Gastrocnemius medialis (tissue), 4 donors: ENCODE measurements at regions not wholly inside any gene's neighbourhood (a gene's known extent, or its start where the extent isn't known, plus 50 kb on each side); places are given as distances from the start of the nearest gene placed in this dataset.

Source experiments
- ATAC-seq, 2 donors: fragments of 150-250 bp; one replicate each; pipeline ENCODE4 v1.9.1; 2016
- DNase-seq, 2 donors: peaks; one replicate each; pipeline ENCODE4 v3.0.0-alpha.2; 2019
- H3K27ac ChIP-seq, 4 donors: fragments of 200-600 bp; sonication (generic); 1 replicate in 1 of 4; 2 replicates in 3 of 4; pipeline ENCODE4 v1.5.1; 2016 to 2018; ENCODE audit warnings: mild to moderate bottlenecking in 2 of 4, moderate library complexity in 1 of 4
- H3K27me3 ChIP-seq, 3 donors: fragments of 200-600 bp; sonication (generic) in 2 of 3; 1 replicate in 1 of 3; 2 replicates in 2 of 3; pipeline versions ENCODE4 v1.5.1 to v1.6.0; 2016 to 2019; ENCODE audit warnings: mild to moderate bottlenecking in 1 of 3, moderate library complexity in 1 of 3
- H3K36me3 ChIP-seq, 2 donors: fragments of 200-600 bp; sonication (generic) in 1 of 2; one replicate each; pipeline ENCODE4 v1.5.1; 2017 to 2018
- H3K4me1 ChIP-seq, 2 donors: fragments of 200-600 bp; sonication (generic) in 1 of 2; one replicate each; pipeline ENCODE4 v1.5.1; 2016 to 2017; ENCODE audit warnings: mild to moderate bottlenecking in 2 of 2
- H3K4me3 ChIP-seq, 4 donors: fragments of 200-600 bp; sonication (generic) in 3 of 4; 1 replicate in 1 of 4; 2 replicates in 3 of 4; pipeline ENCODE4 v1.5.1; 2016 to 2019; ENCODE audit warnings: mild to moderate bottlenecking in 2 of 4
- H3K9me3 ChIP-seq, 3 donors: fragments of 200-600 bp; sonication (generic) in 2 of 3; 1 replicate in 1 of 3; 2 replicates in 2 of 3; pipeline ENCODE4 v1.5.1; 2016 to 2019
- POLR2A ChIP-seq, 2 donors: fragments of 450-650 bp; IDR thresholded peaks; one replicate each; pipeline ENCODE4 v1.6.1; 2017; ENCODE audit warnings: antibody characterized with exemption in 2 of 2, mild to moderate bottlenecking in 2 of 2, moderate library complexity in 2 of 2
- in situ Hi-C, 4 donors: fragments of 200-750 bp; cut with MboI; loops; one replicate each; pipeline versions ENCODE4 v1.15.0 to v1.8.0; 2017; ENCODE audit warnings: low sequenced_read_pairs in 4 of 4
- intact Hi-C: fragments of 100-400 bp; cut with DNase I; formaldehyde crosslinking; loops from one replicate; pipeline ENCODE4 v1.15.1; 2023; ENCODE audit warnings: low total_unique reads
- TF ChIP-seq, protein P1 (sequence below), 5 experiments: fragments of 450-650 bp in 3 of 5; fragments of 200-600 bp in 2 of 5; sonication (generic) in 2 of 5; IDR thresholded peaks in 4 of 5; conservative IDR thresholded peaks in 1 of 5; 1 replicate in 4 of 5; 2 replicates in 1 of 5; pipeline ENCODE4 v1.5.1; 2016 to 2019; ENCODE audit warnings: antibody characterized with exemption in 5 of 5, mild to moderate bottlenecking in 3 of 5, moderate library complexity in 3 of 5

DNA sequence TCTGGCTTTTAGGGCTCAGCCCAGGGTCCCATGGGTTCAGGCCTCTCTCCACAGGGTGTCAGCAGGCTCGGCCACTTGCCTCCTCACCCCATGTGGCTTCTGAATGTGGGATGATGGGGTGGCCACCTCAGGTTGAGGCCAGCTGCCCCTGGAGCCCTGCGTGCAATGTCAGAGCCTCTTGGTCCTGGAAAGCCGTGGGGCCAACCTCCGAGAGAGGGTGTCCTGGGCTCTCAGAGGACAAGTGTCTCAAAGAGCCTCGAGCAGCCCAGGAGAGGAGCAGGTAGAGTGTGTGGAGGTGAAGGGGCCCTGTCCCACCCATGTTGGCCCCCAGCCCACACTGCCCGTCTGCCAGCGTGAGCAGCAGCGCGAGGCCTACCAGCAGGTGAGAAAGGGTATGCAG lies 86.0 kb downstream of the PLXNA1 start:
- intact Hi-C loops, result no loop called here
- no peaks in the 10 kb centered on the region for H3K9me3 ChIP-seq
- H3K36me3 ChIP-seq, result no peaks in the 10 kb centered on the region
- TF ChIP-seq, protein P1, sequence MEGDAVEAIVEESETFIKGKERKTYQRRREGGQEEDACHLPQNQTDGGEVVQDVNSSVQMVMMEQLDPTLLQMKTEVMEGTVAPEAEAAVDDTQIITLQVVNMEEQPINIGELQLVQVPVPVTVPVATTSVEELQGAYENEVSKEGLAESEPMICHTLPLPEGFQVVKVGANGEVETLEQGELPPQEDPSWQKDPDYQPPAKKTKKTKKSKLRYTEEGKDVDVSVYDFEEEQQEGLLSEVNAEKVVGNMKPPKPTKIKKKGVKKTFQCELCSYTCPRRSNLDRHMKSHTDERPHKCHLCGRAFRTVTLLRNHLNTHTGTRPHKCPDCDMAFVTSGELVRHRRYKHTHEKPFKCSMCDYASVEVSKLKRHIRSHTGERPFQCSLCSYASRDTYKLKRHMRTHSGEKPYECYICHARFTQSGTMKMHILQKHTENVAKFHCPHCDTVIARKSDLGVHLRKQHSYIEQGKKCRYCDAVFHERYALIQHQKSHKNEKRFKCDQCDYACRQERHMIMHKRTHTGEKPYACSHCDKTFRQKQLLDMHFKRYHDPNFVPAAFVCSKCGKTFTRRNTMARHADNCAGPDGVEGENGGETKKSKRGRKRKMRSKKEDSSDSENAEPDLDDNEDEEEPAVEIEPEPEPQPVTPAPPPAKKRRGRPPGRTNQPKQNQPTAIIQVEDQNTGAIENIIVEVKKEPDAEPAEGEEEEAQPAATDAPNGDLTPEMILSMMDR (IDR thresholded peaks at IDR 0.05 in 4 of 5, conservative IDR thresholded peaks at IDR 0.05 in 1 of 5), result no peak
- no peak for TF ChIP-seq POLR2A (IDR thresholded peaks at IDR 0.05)
- in situ Hi-C loops, result no loop called here
- H3K4me1 ChIP-seq, result no peaks in the 10 kb centered on the region
- H3K27me3 ChIP-seq, result no peaks in the 10 kb centered on the region
- no peak overlapping the region for H3K27ac ChIP-seq
- DNase-seq (no peak), ATAC-seq (no peak)
- no peak overlapping the region for H3K4me3 ChIP-seq

DNA sequence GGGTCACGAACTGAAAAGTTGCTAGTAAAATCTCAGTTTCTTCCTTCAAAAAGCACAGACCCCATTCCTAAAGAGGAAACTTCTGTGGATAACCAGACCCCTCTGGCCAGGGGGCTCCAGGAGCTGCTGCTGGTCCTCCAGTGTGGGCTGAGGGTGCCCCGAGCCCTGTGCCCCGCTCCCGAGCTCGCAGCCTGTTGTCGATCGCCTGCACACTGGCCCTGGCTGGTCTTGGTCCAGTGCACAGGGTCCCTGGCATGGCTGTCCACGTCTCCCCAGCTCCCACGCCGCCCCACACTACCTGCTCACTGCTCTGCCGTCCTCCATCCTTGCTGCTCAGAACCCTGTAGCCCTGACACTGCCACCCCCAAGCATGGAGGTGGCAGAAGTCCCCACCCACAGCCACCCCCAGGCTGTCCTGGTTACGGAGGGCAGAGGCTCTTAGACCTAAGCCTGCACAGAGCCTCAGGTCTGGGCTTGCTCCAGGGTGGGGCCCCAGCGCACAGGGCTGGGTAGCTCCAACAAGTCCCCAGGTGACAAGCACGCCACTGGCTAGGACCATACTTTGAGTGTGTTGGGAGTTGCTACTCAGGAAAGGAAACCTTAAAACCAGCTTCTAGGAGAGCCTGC lies 87.0 kb downstream of the PLXNA1 start:
- H3K27ac ChIP-seq, result no peak overlapping the region
- intact Hi-C loops (no loop called here), in situ Hi-C loops (no loop called here)
- H3K4me3 ChIP-seq, result no peak overlapping the region
- TF ChIP-seq, protein P1 (IDR thresholded peaks at IDR 0.05 in 4 of 5, conservative IDR thresholded peaks at IDR 0.05 in 1 of 5), result no peak
- no peak for TF ChIP-seq POLR2A (IDR thresholded peaks at IDR 0.05)
- no peaks in the 10 kb centered on the region for H3K4me1 ChIP-seq
- DNase-seq, result no peak
- no peaks in the 10 kb centered on the region for H3K27me3 ChIP-seq
- ATAC-seq, result no peak
- H3K9me3 ChIP-seq, result no peaks in the 10 kb centered on the region
- no peaks in the 10 kb centered on the region for H3K36me3 ChIP-seq

DNA sequence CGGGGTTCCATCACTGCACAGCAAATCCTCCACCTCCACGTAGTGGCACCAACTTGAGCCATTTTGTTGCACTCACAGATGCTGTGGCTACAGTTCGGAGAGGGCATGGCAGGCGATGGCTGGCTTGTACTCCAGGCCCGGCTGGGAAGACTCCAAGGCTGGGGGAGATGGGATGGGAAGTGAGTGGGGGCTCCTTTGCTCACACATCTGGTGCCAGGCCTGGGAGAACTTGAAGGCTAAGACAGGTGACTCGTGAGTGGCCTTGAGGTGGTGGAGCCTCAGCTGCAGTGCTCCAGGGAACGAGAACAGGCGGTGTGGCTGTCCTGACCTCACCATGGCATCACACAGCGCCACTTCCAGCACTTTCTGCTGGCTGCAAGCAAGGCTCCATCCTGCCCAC lies 87.9 kb downstream of the PLXNA1 start:
- Histone ChIP-seq H3K27ac (no peak overlapping the region), H3K4me1 (no peaks in the 10 kb centered on the region), H3K9me3 (no peaks in the 10 kb centered on the region), H3K36me3 (no peaks in the 10 kb centered on the region), H3K4me3 (no peak overlapping the region), H3K27me3 (no peaks in the 10 kb centered on the region)
- TF ChIP-seq POLR2A (IDR thresholded peaks at IDR 0.05), result no peak
- TF ChIP-seq, protein P1 (IDR thresholded peaks at IDR 0.05 in 4 of 5, conservative IDR thresholded peaks at IDR 0.05 in 1 of 5), result no peak
- intact Hi-C loops, result no loop called here
- ATAC-seq (no peak), DNase-seq (peak in 1 of 2 donors; percentile 4)
- in situ Hi-C loops, result no loop called here

DNA sequence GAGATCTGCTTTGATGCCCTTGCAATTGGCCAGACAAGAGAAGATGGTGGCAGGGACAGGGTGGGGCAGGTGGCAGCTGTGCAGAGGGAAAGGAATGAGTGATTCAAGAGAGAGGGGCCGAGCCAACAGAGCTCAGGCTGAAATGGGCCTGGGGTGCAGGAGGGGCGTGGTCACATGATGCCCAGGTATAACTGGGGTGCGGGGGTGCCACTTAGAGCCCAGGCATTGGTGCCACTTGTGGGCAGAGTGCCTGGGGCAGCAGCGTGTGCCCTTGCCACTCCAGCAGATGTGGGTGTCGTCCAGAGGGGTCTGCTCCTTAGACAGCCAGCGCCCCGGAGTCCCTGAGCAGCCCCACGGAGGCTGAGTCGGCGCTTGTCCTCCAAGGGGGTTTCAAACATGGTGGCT lies 88.7 kb downstream of the PLXNA1 start:
- Histone ChIP-seq H3K27me3 (no peaks in the 10 kb centered on the region), H3K27ac (no peak overlapping the region), H3K4me3 (no peak overlapping the region), H3K36me3 (no peaks in the 10 kb centered on the region), H3K4me1 (no peaks in the 10 kb centered on the region), H3K9me3 (no peaks in the 10 kb centered on the region)
- intact Hi-C loops, result no loop called here
- no peak for DNase-seq
- no peak for ATAC-seq
- in situ Hi-C loops, result no loop called here
- no peak for TF ChIP-seq POLR2A (IDR thresholded peaks at IDR 0.05)
- TF ChIP-seq, protein P1 (IDR thresholded peaks at IDR 0.05 in 4 of 5, conservative IDR thresholded peaks at IDR 0.05 in 1 of 5), result no peak

DNA sequence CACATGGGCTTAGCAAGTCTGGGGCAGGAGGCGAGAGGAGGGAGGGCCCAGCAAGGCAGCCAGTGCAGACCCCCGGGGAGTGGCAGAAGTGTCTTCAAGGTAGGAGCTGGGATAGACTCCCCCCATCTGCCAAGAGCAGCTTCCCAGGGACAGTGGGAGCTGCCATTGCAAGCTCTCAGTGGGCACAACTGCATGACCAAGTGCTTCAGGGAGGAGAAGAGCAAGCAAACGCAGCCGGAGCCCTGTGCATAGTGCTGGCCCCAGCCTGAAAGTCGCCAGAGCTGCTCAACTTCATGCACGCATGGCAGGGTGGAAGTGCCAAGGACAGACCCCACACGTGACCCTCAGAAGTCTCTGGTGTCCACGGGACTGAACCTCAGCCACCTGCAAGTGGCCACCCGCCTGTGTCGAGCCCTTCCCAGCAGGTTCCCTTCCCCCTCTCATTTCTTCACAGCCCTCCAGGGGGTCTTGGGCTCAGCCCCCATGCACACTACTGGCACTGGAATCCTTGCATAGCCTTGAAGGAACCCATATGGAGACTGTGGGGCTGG lies 89.4 kb downstream of the PLXNA1 start:
- in situ Hi-C loops (no loop called here), intact Hi-C loops (no loop called here)
- no peak for DNase-seq
- ATAC-seq, result no peak
- TF ChIP-seq, protein P1 (IDR thresholded peaks at IDR 0.05 in 4 of 5, conservative IDR thresholded peaks at IDR 0.05 in 1 of 5), result no peak
- TF ChIP-seq POLR2A (IDR thresholded peaks at IDR 0.05), result no peak
- Histone ChIP-seq H3K4me3 (no peak overlapping the region), H3K27ac (no peak overlapping the region), H3K4me1 (no peaks in the 10 kb centered on the region), H3K36me3 (no peaks in the 10 kb centered on the region), H3K27me3 (no peaks in the 10 kb centered on the region), H3K9me3 (no peaks in the 10 kb centered on the region)
